SK-N-SH (cell line): ENCODE measurements at regions not wholly inside any gene's neighbourhood (a gene's known extent, or its start where the extent isn't known, plus 50 kb on each side); places are given as distances from the start of the nearest gene placed in this dataset.
A peak's percentile ranks its signal among the peaks of the same experiment; 100 is the strongest.

Experiments used
- CTCF ChIA-PET: fragments of 300-600, 350-600 bp; formaldehyde crosslinking; extraction: SDS; loops from one replicate; lab custom pipeline; 2021; lab: Yijun Ruan, JAX
- POLR2A ChIA-PET: fragments of 350-600 bp; sonication (Branson Sonifier 250); formaldehyde crosslinking; extraction: SDS; loops from one replicate; lab custom pipeline; 2020; ENCODE audit warnings: antibody characterized with exemption, inconsistent platforms; lab: Yijun Ruan, JAX
- DNase-seq: peaks from one replicate; pipeline ENCODE4 v3.0.0; 2012
- H2AFZ ChIP-seq: fragments of 200-600 bp; sonication (generic); 2 replicates; pipeline ENCODE4 v1.8.1; 2016; ENCODE audit warnings: antibody characterized with exemption, mild to moderate bottlenecking, low read depth
- H3F3A ChIP-seq: fragments of 200-600 bp; sonication (generic); replicated peaks from 2 replicates; pipeline ENCODE3; 2016; ENCODE audit warnings: antibody characterized with exemption, mild to moderate bottlenecking; ENCODE audit not compliant: insufficient read depth
- H3K27ac ChIP-seq, 2 experiments: fragments of 200-500 bp in 1 of 2; fragments of 200-600 bp in 1 of 2; sonication (Bioruptor generic) in 1 of 2; sonication (generic), shearing (Covaris generic) in 1 of 2; 2 replicates each; pipeline versions ENCODE4 v1.5.1 to v1.6.1; 2014 to 2016; ENCODE audit warnings: low read depth in 2 of 2, inconsistent platforms in 1 of 2, low read length in 1 of 2, mild to moderate bottlenecking in 1 of 2, mixed read lengths in 1 of 2
- H3K27me3 ChIP-seq: fragments of 200-600 bp; sonication (generic), shearing (Covaris generic); 2 replicates; pipeline ENCODE4 v1.6.1; 2016; ENCODE audit warnings: mixed run types; ENCODE audit not compliant: insufficient read depth
- H3K36me3 ChIP-seq, 2 experiments: fragments of 200-500 bp in 1 of 2; fragments of 200-600 bp in 1 of 2; sonication (Bioruptor generic) in 1 of 2; sonication (generic) in 1 of 2; replicated peaks in 1 of 2; 2 replicates each; pipeline versions ENCODE3 to v1.5.1; 2014 to 2016; ENCODE audit warnings: low read length in 1 of 2, mild to moderate bottlenecking in 1 of 2; ENCODE audit not compliant: insufficient read depth in 2 of 2, control insufficient read depth in 1 of 2
- H3K4me1 ChIP-seq, 2 experiments: fragments of 200-500 bp in 1 of 2; fragments of 200-600 bp in 1 of 2; sonication (Bioruptor generic) in 1 of 2; sonication (generic), shearing (Covaris generic) in 1 of 2; 2 replicates each; pipeline versions ENCODE4 v1.5.1 to v1.6.1; 2014 to 2016; ENCODE audit warnings: low read depth in 1 of 2, low read length in 1 of 2, mixed run types in 1 of 2; ENCODE audit not compliant: insufficient read depth in 2 of 2, control insufficient read depth in 1 of 2
- H3K4me2 ChIP-seq: fragments of 200-600 bp; sonication (generic), shearing (Covaris generic); 2 replicates; pipeline ENCODE4 v1.6.1; 2017; ENCODE audit warnings: mixed run types
- H3K4me3 ChIP-seq, 2 experiments: fragments of 200-500 bp in 1 of 2; fragments of 200-600 bp in 1 of 2; sonication (Bioruptor generic) in 1 of 2; sonication (generic), shearing (Covaris generic) in 1 of 2; 2 replicates each; pipeline versions ENCODE4 v1.5.1 to v1.8.1; 2014 to 2016; ENCODE audit warnings: low read depth in 2 of 2, inconsistent platforms in 1 of 2, low read length in 1 of 2, mild to moderate bottlenecking in 1 of 2, mixed read lengths in 1 of 2, moderate library complexity in 1 of 2
- H3K79me2 ChIP-seq: fragments of 200-600 bp; sonication (generic); 2 replicates; pipeline ENCODE4 v1.8.1; 2017; ENCODE audit warnings: mild to moderate bottlenecking; ENCODE audit not compliant: insufficient read depth
- H3K9ac ChIP-seq: fragments of 200-600 bp; sonication (generic); 2 replicates; pipeline ENCODE4 v1.6.1; 2017; ENCODE audit warnings: mixed run types
- H3K9me2 ChIP-seq: fragments of 200-600 bp; sonication (generic); 2 replicates; pipeline ENCODE4 v1.6.1; 2017; ENCODE audit warnings: mixed run types
- H3K9me3 ChIP-seq: fragments of 200-600 bp; sonication (generic); 2 replicates; pipeline ENCODE4 v1.6.1; 2017; ENCODE audit warnings: mixed run types, mild to moderate bottlenecking, moderate library complexity
- H4K20me1 ChIP-seq: fragments of 200-600 bp; sonication (generic); 2 replicates; pipeline ENCODE4 v1.6.1; 2017; ENCODE audit warnings: mild to moderate bottlenecking, mixed run types; ENCODE audit not compliant: insufficient read depth
- CTCF ChIP-seq: fragments of 200-600 bp; sonication (generic); IDR thresholded peaks from 2 replicates; pipeline ENCODE4 v1.6.1; 2017; ENCODE audit warnings: antibody characterized with exemption, mild to moderate bottlenecking, moderate library complexity
- ELF1 ChIP-seq: IDR thresholded peaks from 2 replicates; pipeline ENCODE4 v1.4.0; 2012
- EP300 ChIP-seq, 2 experiments: IDR thresholded peaks; 2 replicates each; pipeline versions ENCODE4 v1.4.0 to v1.6.1; 2012; ENCODE audit warnings: borderline replicate concordance in 1 of 2, low read depth in 1 of 2, low read length in 1 of 2
- FOSL2 ChIP-seq: IDR thresholded peaks from 2 replicates; pipeline ENCODE4 v1.4.0; 2012; ENCODE audit warnings: low read depth, mild to moderate bottlenecking, moderate library complexity, borderline replicate concordance
- FOXJ3 ChIP-seq: sonication (generic); formaldehyde crosslinking; IDR thresholded peaks from 2 replicates; pipeline ENCODE4 v1.5.1; 2020; ENCODE audit warnings: mild to moderate bottlenecking, missing genetic modification reagents
- GABPA ChIP-seq: IDR thresholded peaks from 2 replicates; pipeline ENCODE4 v1.4.0; 2012; ENCODE audit warnings: low read depth, mild to moderate bottlenecking
- GATA2 ChIP-seq: sonication (generic); formaldehyde crosslinking; IDR thresholded peaks from 2 replicates; pipeline ENCODE4 v1.5.0; 2020; ENCODE audit warnings: mild to moderate bottlenecking, missing genetic modification reagents
- JUND ChIP-seq: IDR thresholded peaks from 2 replicates; pipeline ENCODE4 v1.4.0; 2012
- MEF2A ChIP-seq: IDR thresholded peaks from 2 replicates; pipeline ENCODE4 v1.4.0; 2012; ENCODE audit warnings: low read depth, borderline replicate concordance
- NFIC ChIP-seq: IDR thresholded peaks from 2 replicates; pipeline ENCODE4 v1.4.0; 2012; ENCODE audit warnings: borderline replicate concordance
- NRF1 ChIP-seq: IDR thresholded peaks from 2 replicates; pipeline ENCODE4 v1.6.1; 2012; ENCODE audit warnings: low read depth, mild to moderate bottlenecking, low read length
- PBX3 ChIP-seq: IDR thresholded peaks from 2 replicates; pipeline ENCODE4; 2012
- RAD21 ChIP-seq: IDR thresholded peaks from 2 replicates; pipeline ENCODE4 v1.6.1; 2012; ENCODE audit warnings: mild to moderate bottlenecking, low read length
- RXRA ChIP-seq: IDR thresholded peaks from 2 replicates; pipeline ENCODE4 v1.4.0; 2012; ENCODE audit warnings: low read depth, mild to moderate bottlenecking, borderline replicate concordance
- SIN3A ChIP-seq: IDR thresholded peaks from 2 replicates; pipeline ENCODE4 v1.6.1; 2012; ENCODE audit warnings: low read depth, mild to moderate bottlenecking, low read length, moderate library complexity, borderline replicate concordance
- SMC3 ChIP-seq: IDR thresholded peaks from 2 replicates; pipeline ENCODE4 v1.6.1; 2012; ENCODE audit warnings: low read depth, low read length, improper control_type of control experiment
- TCF12 ChIP-seq: IDR thresholded peaks from 2 replicates; pipeline ENCODE4 v1.4.0; 2012
- ZBTB33 ChIP-seq: IDR thresholded peaks from 2 replicates; pipeline ENCODE4 v1.4.0; 2012; ENCODE audit warnings: low read depth, borderline replicate concordance
- WGBS: methylation state at CpG from one replicate; pipeline ENCODE4 v1.1.6; 2017; ENCODE audit warnings: low lambda C conversion rate; 5-methylcytosine and 5-hydroxymethylcytosine counted together

- H3K4me1 ChIP-seq, result no peaks in the 10 kb centered on the region
- TF ChIP-seq NFIC, result no peak
- TF ChIP-seq RAD21, result no peak
- TF ChIP-seq ELF1, result no peak
- TF ChIP-seq NRF1, result no peak
- TF ChIP-seq EP300 (IDR thresholded peaks at IDR 0.05; ENCODE audit: borderline replicate concordance in 1 of 2, low read depth in 1 of 2, low read length in 1 of 2), result 0 out of 4 replicates have a peak, but pooled peaks of 1 of the 2 experiments have one; percentile 18
- peak; percentile 54 for TF ChIP-seq TCF12
- TF ChIP-seq MEF2A, result no peak
- TF ChIP-seq PBX3, result peak; percentile 61
- TF ChIP-seq SMC3, result no peak
- TF ChIP-seq GATA2 (CRISPR knock-in tag), result no peak
- TF ChIP-seq JUND, result peak; percentile 34; the same call in 1 of the 2 replicates
- no peak for TF ChIP-seq FOXJ3 (CRISPR knock-in tag)
- TF ChIP-seq, all 33 proteins: peak for 4
- ChIA-PET CTCF (no interaction called here), POLR2A (no interaction called here)
- H3K9me3 ChIP-seq, result no peaks in the 10 kb centered on the region; the same call in 1 of the 2 replicates
- H3K27ac ChIP-seq, result no peak overlapping the region
- no peak overlapping the region for H3K4me2 ChIP-seq
- no peaks in the 10 kb centered on the region for H4K20me1 ChIP-seq
- no peak overlapping the region for H3K9ac ChIP-seq
- no peak overlapping the region for H3K4me3 ChIP-seq
- no peaks in the 10 kb centered on the region for H3F3A ChIP-seq
- no peak overlapping the region for H2AFZ ChIP-seq
- no peaks in the 10 kb centered on the region for H3K9me2 ChIP-seq
- no peaks in the 10 kb centered on the region for H3K27me3 ChIP-seq
- 86% methylated on average over 1 of the region's 1 CpG for WGBS
- no peak for DNase-seq
- H3K79me2 ChIP-seq, result no peaks in the 10 kb centered on the region
- H3K36me3 ChIP-seq, result no peaks in the 10 kb centered on the region
Observed at GRCh38 chr12:25835385-25835784, 123.1 kb upstream of the RASSF8 start.

- no peaks in the 10 kb centered on the region for H3K36me3 ChIP-seq
- H3K4me2 ChIP-seq, result no peak overlapping the region
- no peaks in the 10 kb centered on the region for H3K27me3 ChIP-seq
- H3K4me1 ChIP-seq, result no peaks in the 10 kb centered on the region
- ChIA-PET CTCF (no interaction called here), POLR2A (no interaction called here)
- 82% methylated on average over 3 of the region's 3 CpGs for WGBS
- no peaks in the 10 kb centered on the region for H3K79me2 ChIP-seq
- H3K27ac ChIP-seq, result no peak overlapping the region
- no peak overlapping the region for H2AFZ ChIP-seq
- H3K9me2 ChIP-seq, result no peaks in the 10 kb centered on the region
- TF ChIP-seq PBX3, result no peak
- no peak for TF ChIP-seq GABPA
- no peak for TF ChIP-seq RXRA
- TF ChIP-seq FOSL2, result no peak
- no peak for TF ChIP-seq SIN3A
- no peak for TF ChIP-seq CTCF
- no peak for TF ChIP-seq ZBTB33
- TF ChIP-seq FOXJ3 (CRISPR knock-in tag), result no peak
- TF ChIP-seq, all 33 proteins: peak for 0
- no peaks in the 10 kb centered on the region; the same call in 1 of the 2 replicates for H3K9me3 ChIP-seq
- no peaks in the 10 kb centered on the region for H3F3A ChIP-seq
- H3K4me3 ChIP-seq, result no peak overlapping the region
- DNase-seq, result no peak
- no peaks in the 10 kb centered on the region for H4K20me1 ChIP-seq
- H3K9ac ChIP-seq, result no peak overlapping the region
Observed at GRCh38 chr12:25838007-25838406, 120.5 kb upstream of the RASSF8 start.
